HG03097 (cell line): ENCODE measurements at regions not wholly inside any gene's neighbourhood (a gene's known extent, or its start where the extent isn't known, plus 50 kb on each side); places are given as distances from the start of the nearest gene placed in this dataset.
"Not testable (repeated sequence)": the region's sequence is repeated elsewhere in the genome, so short reads cannot be mapped to it uniquely, and the experiment has no call there.

Experiments used
- ATAC-seq: cut with Tn5 transposase; IDR thresholded peaks from one replicate; pipeline ENCODE4 v1.9.1; 2021; ENCODE audit not compliant: unreplicated experiment, low FRiP score

DNA sequence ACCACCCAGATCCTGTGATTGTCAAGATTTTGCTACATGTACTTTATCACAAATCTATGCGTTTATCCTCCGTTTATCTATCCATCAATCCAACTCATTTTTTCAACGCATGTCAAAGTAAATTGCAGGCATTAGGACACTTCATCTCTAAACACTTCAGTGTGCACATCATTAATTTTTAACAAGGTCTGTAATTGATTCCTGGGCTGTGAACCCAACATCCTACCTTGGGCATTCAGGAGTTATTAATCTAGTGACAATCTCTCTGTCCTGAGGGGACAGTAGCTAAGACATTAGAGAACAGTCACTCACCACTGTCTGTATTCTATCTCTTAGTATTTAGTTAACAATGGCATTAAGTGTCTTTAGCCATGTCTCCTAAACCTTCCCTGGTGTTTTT is 264.7 kb downstream of the SOX9 start:
- no peak for ATAC-seq

DNA sequence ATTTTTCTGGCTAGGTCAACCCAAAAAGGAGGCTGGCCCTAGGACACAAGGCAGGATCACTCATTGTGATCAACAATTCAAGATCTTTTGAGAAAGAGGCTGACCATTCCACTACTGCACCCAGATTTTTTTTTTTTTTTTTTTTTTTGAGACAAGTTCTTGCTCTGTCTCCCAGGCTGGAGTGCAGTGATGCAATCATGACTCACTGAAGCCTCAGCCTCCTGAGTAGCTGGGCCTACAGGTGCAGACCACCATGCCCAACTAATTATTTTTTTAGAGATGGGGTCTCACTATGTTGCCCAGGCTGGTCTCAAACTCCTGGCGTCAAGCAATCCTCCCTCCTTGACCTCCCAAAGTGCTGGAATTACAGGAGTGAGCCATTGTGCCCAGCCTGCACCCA is 265.4 kb downstream of the SOX9 start:
- ATAC-seq = not testable (repeated sequence)

DNA sequence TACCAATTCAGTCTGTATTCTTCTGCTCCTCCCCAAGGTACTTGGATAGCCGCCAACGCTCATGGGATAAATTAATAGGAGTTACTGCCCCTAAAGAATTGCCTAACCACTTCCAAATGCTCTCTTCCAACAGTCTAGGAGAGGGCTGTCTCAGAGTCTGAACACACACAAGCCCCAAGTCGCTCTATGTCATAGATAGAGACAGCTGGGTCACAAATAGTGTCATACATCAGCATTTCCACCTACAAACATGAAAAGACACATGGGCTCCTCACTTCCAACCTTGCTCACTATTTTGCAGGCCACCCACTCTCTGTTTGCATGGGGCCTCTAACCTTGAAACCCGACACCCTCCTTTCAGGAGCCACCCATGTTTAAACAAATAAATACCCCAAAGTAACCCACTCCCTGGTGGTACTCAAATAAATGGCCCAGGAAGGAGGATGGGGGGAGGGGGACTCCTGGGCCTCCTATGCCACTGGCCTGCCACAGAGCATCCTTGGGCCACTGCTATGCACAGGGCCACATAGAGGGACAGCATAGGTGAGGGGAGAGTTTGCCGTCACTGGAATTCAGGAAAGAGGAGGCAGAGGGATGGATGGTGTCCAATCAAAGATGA is 265.9 kb downstream of the SOX9 start:
- ATAC-seq = no peak

DNA sequence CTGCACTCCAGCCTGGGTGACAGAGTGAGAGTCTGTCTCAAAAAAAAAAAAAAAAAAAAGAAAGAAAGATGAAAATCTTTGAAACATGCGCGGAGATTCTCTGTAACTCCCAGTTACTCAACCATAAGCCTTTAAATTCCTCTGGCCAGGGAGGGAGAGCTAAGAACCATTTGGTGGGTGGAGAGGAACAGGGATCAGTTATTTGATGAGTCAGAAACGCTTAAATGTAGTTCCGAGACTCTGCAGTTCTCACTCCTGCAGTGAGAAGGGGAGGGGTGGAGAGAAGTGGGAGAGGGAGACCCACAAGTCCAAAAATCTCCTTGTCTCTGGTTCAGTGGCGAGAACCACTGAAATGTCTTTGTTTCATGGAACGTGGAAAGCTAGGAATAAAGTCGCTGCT is 266.7 kb downstream of the SOX9 start:
- no peak for ATAC-seq

GRCh38 chr17:72387969-72388368 is 267.1 kb downstream of the SOX9 start:
- no peak for ATAC-seq

- no peak for ATAC-seq
Observed at GRCh38 chr17:72388765-72389473, 268.1 kb downstream of the SOX9 start.

- ATAC-seq = no peak
Observed at GRCh38 chr17:72390675-72391508, 270.1 kb downstream of the SOX9 start.

DNA sequence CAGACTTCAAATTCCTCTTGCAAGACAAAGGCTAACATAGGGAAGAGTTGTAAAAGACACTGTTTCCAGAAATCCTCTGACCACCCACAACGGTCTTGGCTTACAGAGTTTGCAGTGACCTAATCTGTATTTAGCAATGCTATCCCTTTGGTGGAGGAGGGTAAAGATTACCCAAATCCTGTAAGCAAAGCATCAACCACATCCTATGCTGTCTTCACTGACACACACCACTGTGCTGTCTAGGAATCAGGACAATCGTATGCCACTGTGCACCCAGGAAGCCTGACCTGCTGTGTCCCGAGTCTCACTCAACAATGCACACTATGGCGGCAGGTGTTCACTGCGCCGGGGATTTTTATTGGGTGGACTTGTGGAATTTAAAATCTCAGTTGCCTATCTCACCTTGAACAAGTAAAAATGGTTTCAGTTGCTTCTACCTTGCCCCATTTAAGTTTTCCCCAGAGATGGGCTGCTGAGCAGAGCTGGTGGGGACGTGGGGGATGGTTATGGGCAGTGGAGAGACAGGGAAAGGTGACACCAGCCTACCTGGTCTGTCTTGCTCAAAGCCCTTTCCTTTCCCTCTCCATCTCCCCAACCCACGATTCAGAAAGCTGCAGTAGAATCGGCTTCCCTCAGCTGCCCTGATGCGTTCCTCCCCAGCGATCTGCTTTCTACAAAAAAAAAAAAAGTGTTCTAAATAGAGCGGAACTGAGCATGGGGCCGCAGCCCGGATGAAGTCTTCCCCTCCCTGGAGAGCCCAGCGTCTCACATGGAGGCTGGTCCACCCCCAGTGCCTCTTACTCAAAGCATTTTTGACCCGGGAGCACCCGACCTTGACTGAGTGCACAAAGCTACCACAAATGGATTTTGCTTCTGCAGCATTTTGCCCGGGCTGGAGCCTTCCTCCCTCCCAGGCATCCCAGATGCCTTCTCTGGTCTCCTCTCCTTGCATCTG is 271.5 kb downstream of the SOX9 start:
- no peak for ATAC-seq

- no peak for ATAC-seq
Observed at GRCh38 chr17:72393553-72393952, 272.7 kb downstream of the SOX9 start.

GRCh38 chr17:72394531-72394930 is 273.7 kb downstream of the SOX9 start:
- no peak for ATAC-seq

GRCh38 chr17:72396121-72396520 is 275.3 kb downstream of the SOX9 start:
- no peak for ATAC-seq

GRCh38 chr17:72397223-72397667 is 276.4 kb downstream of the SOX9 start:
- no peak for ATAC-seq

DNA sequence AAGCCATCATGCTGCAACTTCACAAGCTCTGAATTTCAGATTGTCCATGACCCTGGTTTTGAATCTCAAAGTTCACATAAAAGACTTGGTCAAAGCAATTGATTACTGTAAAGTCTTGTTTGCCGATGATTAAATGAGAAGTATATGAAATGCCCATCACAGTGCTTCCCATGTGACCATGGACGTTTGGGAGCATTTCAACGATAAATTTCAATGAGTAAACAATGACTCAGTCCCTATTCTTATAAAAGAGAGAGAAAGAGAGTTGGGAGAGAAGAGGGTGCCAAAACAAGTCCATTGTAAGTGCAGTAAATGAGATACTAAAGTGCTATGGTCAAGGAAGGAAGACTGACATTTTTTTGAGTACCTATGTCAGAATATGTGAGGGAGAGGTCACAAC is 276.9 kb downstream of the SOX9 start:
- no peak for ATAC-seq

DNA sequence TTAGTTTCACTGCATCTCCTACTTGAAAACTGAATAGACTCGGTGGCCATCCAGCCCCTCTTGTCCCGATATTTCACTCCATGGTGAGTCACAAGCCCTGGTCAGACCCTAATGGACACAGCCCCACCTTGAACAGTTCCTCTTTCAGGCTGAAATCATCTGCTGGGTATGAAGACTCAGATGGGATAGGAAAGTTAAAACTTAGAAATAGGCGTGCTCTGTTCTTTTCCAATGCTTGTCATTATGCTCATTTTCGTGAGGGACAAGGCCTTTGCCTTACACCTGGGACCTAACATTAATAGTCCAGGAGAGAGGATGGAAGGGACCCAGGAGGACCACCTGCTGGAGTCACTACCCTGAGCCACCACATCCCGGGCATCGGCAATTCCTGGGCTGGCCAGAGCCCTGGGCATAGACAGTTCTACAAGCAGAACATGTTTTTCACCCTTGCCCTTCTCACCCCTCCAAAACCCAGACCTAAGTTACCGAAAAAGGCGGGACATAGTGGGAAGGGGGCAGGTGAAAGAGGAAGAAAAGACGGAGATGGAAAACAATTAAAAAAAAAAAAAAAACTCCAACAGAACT is 278.3 kb downstream of the SOX9 start:
- no peak for ATAC-seq

GRCh38 chr17:72399608-72400487 is 279.0 kb downstream of the SOX9 start:
- no peak for ATAC-seq

DNA sequence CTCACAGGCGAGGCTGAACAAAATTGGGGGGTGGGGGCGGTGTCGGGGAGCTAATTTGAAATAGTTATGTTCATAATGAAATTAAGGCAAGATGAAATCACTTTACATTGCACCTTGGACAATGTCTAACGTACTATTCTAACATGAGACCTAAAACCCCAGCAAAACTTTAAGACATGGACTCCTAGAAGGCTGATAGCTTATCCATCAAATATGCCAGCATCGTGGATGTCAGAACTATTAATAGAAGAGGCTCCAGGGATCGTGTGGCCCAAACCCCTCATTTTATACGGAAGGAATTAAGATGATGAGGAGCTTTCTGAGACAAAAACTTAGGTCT is 279.6 kb downstream of the SOX9 start:
- ATAC-seq = no peak

DNA sequence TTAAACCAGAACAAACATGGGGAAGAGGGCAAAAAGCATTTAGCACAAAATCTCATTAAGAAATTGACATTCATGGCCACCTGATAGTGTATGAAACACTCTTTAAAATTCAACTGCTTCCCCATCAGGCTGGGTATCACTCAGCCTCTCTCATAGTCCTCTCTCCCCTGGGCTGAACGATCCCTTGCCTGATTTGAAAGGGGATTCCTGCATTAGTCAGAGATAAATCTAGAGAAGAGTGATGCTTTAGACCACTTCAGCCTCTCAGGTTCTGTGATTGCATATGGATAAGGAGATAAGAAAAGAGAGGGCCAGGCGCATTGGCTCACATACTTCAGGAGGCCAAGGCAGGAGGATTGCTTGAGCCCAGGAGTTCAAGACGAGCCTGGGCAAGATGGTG is 280.0 kb downstream of the SOX9 start:
- no peak for ATAC-seq

- ATAC-seq = no peak
Observed at GRCh38 chr17:72401883-72402726, 281.3 kb downstream of the SOX9 start.
